OCI-LY3 (cell line): ENCODE measurements at regions not wholly inside any gene's neighbourhood (a gene's known extent, or its start where the extent isn't known, plus 50 kb on each side); places are given as distances from the start of the nearest gene placed in this dataset.

Source experiments
- EZH2phosphoT487 ChIP-seq: fragments of 200-600 bp; shearing (Covaris generic); IDR thresholded peaks from 2 replicates; pipeline ENCODE4 v1.6.1; 2018; ENCODE audit warnings: antibody characterized with exemption, mixed run types, low read depth
- TF ChIP-seq, protein P1 (sequence below): fragments of 200-600, 300-600 bp; sonication (generic); IDR thresholded peaks from 2 replicates; pipeline ENCODE4 v1.5.1; 2014; ENCODE audit warnings: antibody characterized with exemption, low read length, low read depth

DNA sequence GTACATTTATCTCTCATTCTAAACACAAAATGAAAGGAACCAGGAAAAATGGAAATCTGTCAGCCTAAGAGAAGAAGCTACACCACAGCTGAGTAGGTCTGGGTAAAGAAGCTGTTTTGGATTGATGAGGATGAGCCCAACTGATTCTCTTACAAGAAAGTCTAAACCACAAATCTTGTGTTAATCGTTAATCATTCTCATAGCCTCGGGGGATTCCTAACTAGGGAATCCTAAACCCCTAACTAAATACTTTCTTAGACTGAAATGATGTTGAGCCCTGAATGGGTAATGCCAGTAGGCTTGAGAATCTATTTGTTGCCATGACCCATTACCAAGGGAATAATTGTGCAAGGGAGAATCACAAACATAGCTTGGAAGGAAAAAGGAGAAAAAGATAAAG, 327.5 kb upstream of the SPRY2 start:
- TF ChIP-seq, protein P1, sequence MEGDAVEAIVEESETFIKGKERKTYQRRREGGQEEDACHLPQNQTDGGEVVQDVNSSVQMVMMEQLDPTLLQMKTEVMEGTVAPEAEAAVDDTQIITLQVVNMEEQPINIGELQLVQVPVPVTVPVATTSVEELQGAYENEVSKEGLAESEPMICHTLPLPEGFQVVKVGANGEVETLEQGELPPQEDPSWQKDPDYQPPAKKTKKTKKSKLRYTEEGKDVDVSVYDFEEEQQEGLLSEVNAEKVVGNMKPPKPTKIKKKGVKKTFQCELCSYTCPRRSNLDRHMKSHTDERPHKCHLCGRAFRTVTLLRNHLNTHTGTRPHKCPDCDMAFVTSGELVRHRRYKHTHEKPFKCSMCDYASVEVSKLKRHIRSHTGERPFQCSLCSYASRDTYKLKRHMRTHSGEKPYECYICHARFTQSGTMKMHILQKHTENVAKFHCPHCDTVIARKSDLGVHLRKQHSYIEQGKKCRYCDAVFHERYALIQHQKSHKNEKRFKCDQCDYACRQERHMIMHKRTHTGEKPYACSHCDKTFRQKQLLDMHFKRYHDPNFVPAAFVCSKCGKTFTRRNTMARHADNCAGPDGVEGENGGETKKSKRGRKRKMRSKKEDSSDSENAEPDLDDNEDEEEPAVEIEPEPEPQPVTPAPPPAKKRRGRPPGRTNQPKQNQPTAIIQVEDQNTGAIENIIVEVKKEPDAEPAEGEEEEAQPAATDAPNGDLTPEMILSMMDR: no peak
- no peak for TF ChIP-seq EZH2phosphoT487
